Urinary bladder (tissue), 3 donors: ENCODE measurements at regions not wholly inside any gene's neighbourhood (a gene's known extent, or its start where the extent isn't known, plus 50 kb on each side); places are given as distances from the start of the nearest gene placed in this dataset.
"Not testable (repeated sequence)": the region's sequence is repeated elsewhere in the genome, so short reads cannot be mapped to it uniquely, and the experiment has no call there.

Experiments
- DNase-seq: peaks from one replicate; pipeline ENCODE4 v3.0.0-alpha.2; 2015; ENCODE audit errors: extremely low spot score
- H3K27ac ChIP-seq: one replicate; pipeline ENCODE4 v1.5.1; 2013; ENCODE audit warnings: low read depth, mild to moderate bottlenecking, moderate library complexity
- H3K36me3 ChIP-seq: one replicate; pipeline ENCODE4 v1.6.1; 2013; ENCODE audit warnings: mild to moderate bottlenecking, moderate library complexity; ENCODE audit not compliant: insufficient read depth
- H3K4me1 ChIP-seq: one replicate; pipeline ENCODE4 v1.6.1; 2013; ENCODE audit warnings: mild to moderate bottlenecking, moderate library complexity; ENCODE audit not compliant: insufficient read depth
- H3K4me3 ChIP-seq: one replicate; pipeline ENCODE4 v1.5.1; 2013; ENCODE audit warnings: low read depth, low read length
- WGBS: extraction: QIAGEN DNeasy Blood & Tissue Kit; methylation state at CpG from one replicate; pipeline ENCODE4 v1.1.7; 2013; 5-methylcytosine and 5-hydroxymethylcytosine counted together
- donor health status: healthy with polysubstance abuse.
- donor health status: healthy.

DNA sequence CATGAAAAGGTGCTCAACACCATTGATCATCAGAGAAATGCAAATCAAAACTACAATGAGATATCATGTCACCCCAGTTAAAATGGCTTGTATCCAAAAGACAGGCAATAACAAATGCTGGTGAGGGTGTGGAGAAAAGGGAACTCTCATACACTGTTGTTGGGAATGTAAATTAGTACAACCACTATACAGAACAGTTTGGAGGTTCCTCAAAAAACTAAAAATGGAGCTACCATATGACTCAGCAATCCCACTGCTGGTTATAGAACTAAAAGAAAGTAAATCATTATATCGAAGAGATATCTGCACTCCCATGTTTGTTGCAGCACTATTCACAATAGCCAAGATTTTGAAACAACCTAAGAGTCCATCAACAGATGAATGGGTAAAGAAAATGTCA lies 238.0 kb downstream of the ZNF621 start:
- not testable (repeated sequence) for H3K36me3 ChIP-seq, H3K4me3 ChIP-seq, H3K27ac ChIP-seq, H3K4me1 ChIP-seq, DNase-seq
- 86% methylated on average over 1 of the region's 1 CpG for WGBS

DNA sequence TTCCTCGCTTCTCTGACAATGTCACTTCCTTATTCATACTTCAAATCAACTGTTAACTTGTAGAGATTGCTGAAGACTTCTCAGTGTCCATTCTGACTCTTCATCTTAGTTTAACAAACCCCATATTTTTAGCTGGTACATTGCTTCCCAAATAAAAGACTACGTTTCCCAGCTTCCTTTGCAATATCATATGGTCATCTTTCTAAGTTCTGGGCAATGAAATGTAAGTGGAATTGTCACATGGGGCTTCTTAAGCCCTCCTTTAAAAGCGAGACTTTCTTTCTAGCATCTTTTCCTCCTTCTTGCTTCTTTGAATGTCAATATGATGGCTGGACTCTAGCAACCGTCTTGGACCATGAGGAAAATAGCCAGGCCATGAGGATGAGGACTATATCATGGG lies 239.0 kb downstream of the ZNF621 start:
- H3K36me3 ChIP-seq, result no peaks in the 10 kb centered on the region
- H3K4me1 ChIP-seq, result no peaks in the 10 kb centered on the region
- H3K4me3 ChIP-seq, result no peak overlapping the region
- 92% methylated on average over 4 of the region's 4 CpGs for WGBS
- no peak overlapping the region for H3K27ac ChIP-seq
- DNase-seq, result no peak

DNA sequence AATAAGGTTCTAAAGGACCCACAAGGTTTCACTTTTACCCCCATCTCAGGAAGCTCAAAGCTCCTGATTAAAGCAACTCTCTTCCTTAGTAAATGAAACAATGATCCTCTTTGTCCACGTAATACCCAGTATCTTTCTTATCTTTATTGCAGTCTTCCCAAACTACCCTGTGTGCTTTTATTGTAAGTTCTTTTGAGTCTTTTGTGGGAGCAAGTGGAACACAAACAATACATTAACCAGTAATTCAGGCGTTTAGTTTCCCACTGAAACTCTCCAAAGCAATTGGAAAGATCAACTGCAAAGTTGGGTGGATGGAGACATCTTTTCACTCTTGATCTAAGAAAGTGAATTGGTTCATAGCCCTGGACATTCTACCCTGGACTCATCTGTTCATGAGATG lies 240.0 kb downstream of the ZNF621 start:
- no peak for DNase-seq
- Histone ChIP-seq H3K36me3 (no peaks in the 10 kb centered on the region), H3K4me3 (no peak overlapping the region), H3K27ac (no peak overlapping the region), H3K4me1 (no peaks in the 10 kb centered on the region)
- 38% methylated on average over 2 of the region's 2 CpGs for whole genome bisulfite sequencing

DNA sequence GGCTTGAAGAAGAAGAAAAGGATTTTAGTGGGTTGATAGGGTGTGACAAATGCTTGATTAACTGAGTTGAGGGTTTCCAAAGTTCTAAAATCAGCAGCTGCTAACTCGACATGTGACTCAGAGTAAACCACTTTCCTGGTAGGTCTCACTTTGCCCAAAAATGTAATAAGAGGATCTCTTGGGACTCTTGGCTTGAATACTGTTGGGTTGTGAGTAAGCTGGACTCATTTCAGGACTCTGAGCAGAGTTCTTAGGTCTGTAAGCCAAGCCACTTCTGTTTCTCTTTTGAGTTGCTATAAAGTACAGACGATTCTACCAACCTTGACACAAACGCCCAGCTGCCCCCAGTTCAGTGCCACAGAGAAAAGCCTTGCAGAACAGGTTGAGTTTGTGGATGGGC lies 241.1 kb downstream of the ZNF621 start:
- Histone ChIP-seq H3K4me1 (no peaks in the 10 kb centered on the region), H3K27ac (no peak overlapping the region), H3K36me3 (no peaks in the 10 kb centered on the region), H3K4me3 (no peak overlapping the region)
- DNase-seq, result no peak
- WGBS, result 32% methylated on average over 3 of the region's 3 CpGs

DNA sequence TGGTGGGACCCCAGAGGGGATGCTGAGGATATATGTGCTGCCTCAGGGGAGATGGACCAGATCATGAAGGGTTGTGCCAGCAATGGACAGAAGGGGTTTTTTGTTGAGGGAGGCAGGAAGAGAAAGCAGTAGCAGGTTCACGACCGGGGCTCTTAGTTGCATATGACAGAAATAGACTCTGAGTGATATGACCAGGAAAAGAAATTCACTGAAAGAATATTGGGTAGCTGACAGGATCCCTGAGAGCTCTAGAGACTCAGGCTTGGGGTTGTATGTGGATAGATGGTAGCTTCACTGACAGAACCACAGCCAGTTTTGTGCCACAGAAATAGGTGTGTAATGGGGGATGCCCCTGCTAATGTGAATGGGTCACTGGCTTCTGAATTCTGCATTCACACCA lies 241.6 kb downstream of the ZNF621 start:
- WGBS, result 82% methylated on average over 2 of the region's 2 CpGs
- no peak for DNase-seq
- Histone ChIP-seq H3K4me3 (no peak overlapping the region), H3K36me3 (no peaks in the 10 kb centered on the region), H3K27ac (no peak overlapping the region), H3K4me1 (no peaks in the 10 kb centered on the region)

DNA sequence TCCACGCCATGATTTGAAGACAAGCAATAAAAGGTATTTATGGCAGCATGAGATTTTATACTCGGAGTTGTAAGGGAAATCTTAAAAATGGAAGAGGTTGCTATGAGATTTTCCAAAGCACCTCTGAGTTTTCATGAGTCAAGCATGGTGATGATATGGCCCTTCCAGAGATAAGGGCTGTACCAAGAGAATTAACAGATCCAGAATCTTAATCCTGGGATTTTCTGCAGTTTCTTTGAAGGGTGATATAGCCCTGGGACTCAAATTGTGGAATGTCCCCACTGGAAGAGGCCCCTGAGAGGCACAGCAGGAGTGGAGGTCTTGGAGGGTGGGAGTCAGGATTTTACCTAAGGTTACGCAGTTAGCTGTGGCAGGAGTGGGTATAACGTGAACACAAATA lies 243.3 kb downstream of the ZNF621 start:
- 54% methylated on average over 4 of the region's 4 CpGs for WGBS
- no peaks in the 10 kb centered on the region for H3K36me3 ChIP-seq
- H3K27ac ChIP-seq, result no peak overlapping the region
- H3K4me3 ChIP-seq, result no peak overlapping the region
- DNase-seq, result no peak
- no peaks in the 10 kb centered on the region for H3K4me1 ChIP-seq

DNA sequence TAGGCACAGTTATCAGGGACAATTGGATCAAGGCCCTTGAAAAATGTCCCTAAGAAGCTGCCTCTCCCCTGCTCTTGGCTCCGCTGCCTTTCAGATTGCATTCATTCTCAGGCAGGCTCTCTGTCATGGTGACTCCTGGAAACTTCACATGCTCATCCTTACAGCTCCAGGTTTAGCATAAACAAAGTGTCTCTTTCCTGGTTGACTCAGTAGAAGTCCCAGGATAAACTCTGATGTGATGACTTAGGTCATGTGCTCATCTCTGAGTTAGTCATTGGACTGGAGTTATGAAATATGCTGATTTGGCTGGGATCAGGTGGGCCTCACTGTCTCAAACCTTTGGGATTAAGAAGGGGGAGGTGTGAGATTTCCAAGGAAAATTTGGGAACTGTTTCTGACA lies 243.8 kb downstream of the ZNF621 start:
- no peak for DNase-seq
- H3K27ac ChIP-seq, result no peak overlapping the region
- H3K36me3 ChIP-seq, result no peaks in the 10 kb centered on the region
- H3K4me1 ChIP-seq, result no peaks in the 10 kb centered on the region
- WGBS, result 82% methylated on average over 1 of the region's 1 CpG
- H3K4me3 ChIP-seq, result no peak overlapping the region

DNA sequence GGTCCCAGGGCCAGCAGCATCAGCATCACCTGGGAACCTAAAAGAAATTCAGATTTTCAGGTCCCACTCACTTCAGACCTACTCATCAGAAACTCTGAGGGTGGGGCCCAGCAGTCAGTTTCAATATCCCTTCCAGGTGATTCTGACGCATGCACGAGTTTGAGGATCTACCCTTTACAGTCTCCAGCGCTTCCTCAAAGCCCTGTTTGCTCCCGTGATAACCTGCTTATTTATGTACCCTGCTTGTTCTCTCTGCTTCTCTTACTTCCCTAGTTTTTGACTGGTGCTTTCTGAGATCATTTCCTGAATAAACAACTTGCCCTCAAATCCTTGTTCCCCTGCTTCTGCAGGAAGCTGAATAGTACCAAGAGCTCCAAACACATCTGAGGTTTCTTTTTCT lies 245.3 kb downstream of the ZNF621 start:
- Histone ChIP-seq H3K4me3 (no peak overlapping the region), H3K27ac (no peak overlapping the region), H3K36me3 (no peaks in the 10 kb centered on the region), H3K4me1 (no peaks in the 10 kb centered on the region)
- no peak for DNase-seq
- WGBS, result 71% methylated on average over 4 of the region's 4 CpGs

DNA sequence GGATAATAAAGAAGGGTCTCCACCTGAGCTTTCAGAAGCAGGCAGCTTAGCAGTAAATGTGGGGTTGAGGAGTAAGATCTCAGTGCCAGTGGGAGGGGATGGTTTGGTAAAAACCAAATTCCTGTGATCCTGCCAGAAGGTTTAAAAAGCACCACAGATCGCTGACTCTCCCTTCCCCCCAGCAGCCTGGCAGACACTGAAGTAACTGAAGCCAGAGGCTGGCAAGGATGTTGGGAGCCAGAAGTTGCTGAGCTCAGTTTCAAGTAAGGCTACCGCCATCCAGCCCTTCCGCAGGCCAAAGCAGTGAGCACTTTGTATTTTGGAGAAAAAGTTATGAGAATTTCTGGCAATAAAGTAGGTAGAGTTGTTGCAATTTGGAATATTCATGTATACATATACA lies 246.4 kb downstream of the ZNF621 start:
- 77% methylated on average over 3 of the region's 3 CpGs for WGBS
- H3K4me1 ChIP-seq, result no peaks in the 10 kb centered on the region

DNA sequence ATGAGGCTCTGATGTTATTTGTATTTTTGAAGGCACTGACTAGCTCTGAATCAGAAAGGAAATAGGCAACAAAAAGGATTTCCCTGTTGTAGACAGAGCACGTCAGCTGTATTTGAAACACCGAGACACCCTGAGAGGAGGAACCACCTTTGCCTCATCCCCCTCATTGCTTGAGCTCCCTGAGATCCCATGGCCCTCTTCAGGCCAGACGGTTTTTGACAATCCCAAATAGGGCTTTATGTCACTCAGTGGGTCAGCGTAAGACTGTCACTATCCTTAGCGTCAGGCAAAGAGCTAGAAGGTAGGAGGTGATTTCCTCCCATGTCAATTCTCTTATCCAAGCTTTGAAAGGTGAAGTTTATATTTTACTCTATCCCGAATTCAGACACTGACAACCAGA lies 254.3 kb downstream of the ZNF621 start:
- Histone ChIP-seq H3K4me3 (no peak overlapping the region), H3K27ac (no peak overlapping the region), H3K36me3 (no peaks in the 10 kb centered on the region), H3K4me1 (no peaks in the 10 kb centered on the region)
- 93% methylated on average over 6 of the region's 6 CpGs for WGBS
- no peak for DNase-seq

More for the DNA sequence above, 246.4 kb downstream of the ZNF621 start:
- Histone ChIP-seq H3K4me3 (no peak overlapping the region), H3K27ac (no peak overlapping the region), H3K36me3 (no peaks in the 10 kb centered on the region)
- no peak for DNase-seq

DNA sequence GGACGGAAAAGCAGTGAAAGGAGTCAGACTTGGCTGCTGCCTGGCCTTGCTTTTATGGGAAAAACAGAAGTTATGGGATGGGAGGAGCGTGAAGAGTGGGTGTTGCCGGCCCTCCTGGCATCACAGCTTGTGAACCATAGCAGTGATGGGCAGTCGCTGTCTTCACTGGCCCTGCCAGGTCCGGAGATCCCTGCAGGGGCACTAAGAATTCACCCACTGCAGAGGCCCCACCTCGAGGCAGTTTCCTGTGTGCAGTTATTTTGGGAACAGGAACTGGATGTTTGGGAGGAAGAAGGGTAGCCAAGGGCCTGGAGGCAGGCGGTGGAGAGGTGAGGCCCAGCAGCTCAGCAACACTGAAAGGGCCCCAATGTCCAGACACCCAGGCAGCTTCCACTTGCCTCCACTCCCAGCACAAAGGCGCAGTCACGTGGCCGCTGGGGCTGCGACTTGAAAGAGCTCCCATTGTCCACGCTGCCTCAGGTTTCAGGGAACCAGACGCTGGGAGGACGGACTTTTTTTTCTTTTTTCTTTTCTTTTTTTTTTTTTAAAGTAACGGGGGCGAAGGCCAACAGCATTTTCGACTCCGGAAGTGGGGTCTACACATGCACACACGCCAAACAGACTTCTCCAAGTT lies 255.6 kb downstream of the ZNF621 start:
- DNase-seq, result peak; percentile 47
- Histone ChIP-seq H3K4me1 (no peaks in the 10 kb centered on the region), H3K27ac (peak overlapping the region; percentile 55), H3K4me3 (no peak overlapping the region), H3K36me3 (no peaks in the 10 kb centered on the region)
- 13% methylated on average over 19 of the region's 19 CpGs for WGBS

DNA sequence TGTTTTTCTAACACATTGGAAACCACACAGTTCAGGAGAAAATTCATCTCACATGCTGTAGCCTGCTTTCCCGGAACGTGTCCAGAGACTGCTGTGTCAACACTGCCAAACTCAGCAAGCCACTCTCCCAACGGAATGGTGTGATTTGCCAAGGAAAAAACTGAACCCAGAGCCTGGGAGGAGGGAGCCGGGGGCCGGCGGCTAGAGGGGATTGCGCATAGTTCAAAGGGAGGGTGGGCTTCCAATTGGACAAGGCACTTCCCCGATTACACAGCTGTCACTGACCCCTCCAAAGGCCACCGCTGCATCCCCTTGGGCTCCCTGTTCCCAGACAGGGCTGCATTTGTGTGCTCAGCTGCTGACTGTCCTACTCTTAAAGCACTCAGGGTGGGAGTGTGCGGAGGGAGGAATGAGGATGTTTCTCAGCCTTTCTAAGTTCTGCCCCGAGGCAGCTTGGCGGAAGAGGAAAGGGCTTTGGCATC lies 256.2 kb downstream of the ZNF621 start:
- 37% methylated on average over 12 of the region's 12 CpGs for WGBS
- DNase-seq, result peak; percentile 17
- no peaks in the 10 kb centered on the region for H3K4me1 ChIP-seq

DNA sequence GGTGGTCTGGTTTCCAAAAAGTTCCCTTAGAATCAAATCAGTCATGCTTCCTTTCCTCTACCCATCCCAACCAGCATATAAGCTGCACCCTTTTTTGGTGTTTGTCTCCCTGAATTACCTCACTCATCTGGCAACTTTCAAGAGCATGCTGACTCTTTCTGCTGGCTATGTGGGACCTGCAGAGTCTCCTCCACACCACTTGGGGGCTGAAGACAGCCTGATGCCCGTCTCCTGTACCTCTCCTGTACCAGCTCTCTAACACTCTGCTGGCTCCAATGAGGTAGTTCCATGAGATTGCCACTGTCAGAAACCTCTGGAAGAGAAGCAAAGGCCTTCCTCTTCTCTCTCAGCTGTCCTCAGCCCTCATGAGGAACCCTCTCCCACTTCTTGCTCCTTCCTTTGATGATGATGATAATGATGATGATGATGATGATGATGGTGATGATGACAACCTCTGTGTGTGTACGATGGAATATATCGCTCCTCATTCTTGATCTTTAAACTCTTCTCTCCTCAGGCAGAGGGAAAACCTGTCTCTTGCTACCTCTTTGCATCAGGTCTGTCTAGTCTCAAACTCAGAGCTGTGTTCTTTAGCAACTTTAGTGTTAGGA lies 257.5 kb downstream of the ZNF621 start:
- Histone ChIP-seq H3K4me3 (no peak overlapping the region), H3K27ac (no peak overlapping the region), H3K36me3 (no peaks in the 10 kb centered on the region), H3K4me1 (no peaks in the 10 kb centered on the region)
- WGBS, result 94% methylated on average over 3 of the region's 3 CpGs
- DNase-seq, result no peak

More for the DNA sequence above, 256.2 kb downstream of the ZNF621 start:
- no peaks in the 10 kb centered on the region for H3K36me3 ChIP-seq
- no peak overlapping the region for H3K4me3 ChIP-seq
- H3K27ac ChIP-seq, result no peak overlapping the region

DNA sequence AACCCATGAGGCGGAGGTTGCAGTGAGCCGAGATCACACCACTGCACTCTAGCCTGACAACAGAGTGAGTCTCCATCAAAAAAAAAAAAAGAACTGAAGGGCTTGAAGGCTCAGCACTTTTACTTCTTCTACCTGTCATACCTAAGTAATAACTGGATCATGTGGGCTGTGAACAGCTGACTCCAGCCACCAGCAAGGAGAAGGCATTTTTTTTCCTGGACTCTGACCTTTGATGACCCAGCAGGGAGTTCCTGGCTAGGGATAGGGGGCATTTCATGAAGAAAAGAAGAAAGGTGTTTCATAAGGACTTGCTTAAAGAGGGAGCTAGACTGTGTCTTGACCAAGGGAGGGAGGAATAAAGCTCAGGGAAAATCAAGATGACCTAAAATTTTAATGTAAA lies 266.0 kb downstream of the ZNF621 start:
- Histone ChIP-seq H3K36me3 (no peaks in the 10 kb centered on the region), H3K4me3 (no peak overlapping the region), H3K4me1 (no peaks in the 10 kb centered on the region), H3K27ac (no peak overlapping the region)
- WGBS, result 93% methylated on average over 2 of the region's 2 CpGs
- DNase-seq, result no peak
